Muscle of leg (tissue), 3 donors: ENCODE measurements at regions not wholly inside any gene's neighbourhood (a gene's known extent, or its start where the extent isn't known, plus 50 kb on each side); places are given as distances from the start of the nearest gene placed in this dataset.
A peak's percentile ranks its signal among the peaks of the same experiment; 100 is the strongest.

Source experiments
- DNase-seq: peaks from one replicate; pipeline ENCODE4 v3.0.0; 2013
- H3K27ac ChIP-seq: one replicate; pipeline ENCODE4 v1.5.1; 2013; ENCODE audit warnings: mild to moderate bottlenecking, low read length, control low read depth
- H3K27me3 ChIP-seq: one replicate; pipeline ENCODE4 v1.6.1; 2013; ENCODE audit warnings: low read length; ENCODE audit not compliant: control insufficient read depth, insufficient read depth
- H3K36me3 ChIP-seq: one replicate; pipeline ENCODE4 v1.6.1; 2013; ENCODE audit warnings: low read length; ENCODE audit not compliant: control insufficient read depth, insufficient read depth
- H3K4me1 ChIP-seq: one replicate; pipeline ENCODE4 v1.6.1; 2013; ENCODE audit warnings: low read length; ENCODE audit not compliant: control insufficient read depth, insufficient read depth
- H3K4me3 ChIP-seq: one replicate; pipeline ENCODE4 v1.5.1; 2013; ENCODE audit warnings: low read length, control low read depth
- H3K9me3 ChIP-seq: replicated peaks from 2 replicates; pipeline ENCODE4 v1.6.1; 2013; ENCODE audit warnings: low read depth, low read length; ENCODE audit not compliant: control insufficient read depth
- WGBS: methylation state at CpG from one replicate; pipeline ENCODE4 v1.1.5; 2013; ENCODE audit warnings: missing lambda C conversion rate; ENCODE audit not compliant: insufficient coverage; 5-methylcytosine and 5-hydroxymethylcytosine counted together

- Histone ChIP-seq H3K27ac (no peak overlapping the region), H3K36me3 (no peaks in the 10 kb centered on the region), H3K4me3 (no peak overlapping the region), H3K9me3 (no peaks in the 10 kb centered on the region), H3K4me1 (no peaks in the 10 kb centered on the region), H3K27me3 (no peaks in the 10 kb centered on the region)
- DNase-seq: no peak
- no CpG with 5 or more reads among the region's 1 CpG for WGBS
These were observed 584.3 kb downstream of the ADCYAP1 start for GRCh38 chr18:1488957-1489356.

- no peak for DNase-seq
- WGBS: no CpG with 5 or more reads among the region's 2 CpGs
- H3K27ac ChIP-seq: no peak overlapping the region
- no peak overlapping the region for H3K4me3 ChIP-seq
- H3K4me1 ChIP-seq: no peaks in the 10 kb centered on the region
- H3K9me3 ChIP-seq: peaks cover 2% of the 10 kb centered on the region
- H3K27me3 ChIP-seq: no peaks in the 10 kb centered on the region
- H3K36me3 ChIP-seq: no peaks in the 10 kb centered on the region
These were observed 590.7 kb downstream of the ADCYAP1 start for GRCh38 chr18:1495387-1495786.

GRCh38 chr18:1496096-1496495 lies 591.4 kb downstream of the ADCYAP1 start:
- Histone ChIP-seq H3K4me1 (no peaks in the 10 kb centered on the region), H3K27ac (no peak overlapping the region), H3K9me3 (peaks cover 2% of the 10 kb centered on the region), H3K36me3 (no peaks in the 10 kb centered on the region), H3K4me3 (no peak overlapping the region), H3K27me3 (no peaks in the 10 kb centered on the region)
- DNase-seq: peak; percentile 5
- WGBS: 80% methylated on average over 2 of the region's 4 CpGs

DNA sequence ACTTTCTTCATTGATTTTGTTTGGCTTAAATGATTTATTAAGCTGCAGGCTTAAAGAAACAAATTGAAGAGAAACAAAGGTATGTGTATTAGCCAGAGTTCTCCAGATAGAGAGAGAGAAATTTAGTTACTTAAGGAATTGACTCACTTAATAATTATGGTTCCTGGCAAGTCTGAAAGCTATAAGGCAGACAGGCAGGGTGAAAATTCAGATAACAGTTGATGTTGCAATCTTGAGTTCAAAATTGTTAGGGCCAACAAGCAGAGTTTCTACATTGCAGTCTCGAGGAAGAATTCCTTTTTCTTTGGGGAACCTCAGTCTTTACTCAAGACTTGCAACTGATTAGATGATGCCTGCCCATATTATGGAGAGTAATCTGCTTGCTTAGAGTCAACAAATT lies 593.5 kb downstream of the ADCYAP1 start:
- no CpG with 5 or more reads among the region's 1 CpG for WGBS
- Histone ChIP-seq H3K4me1 (no peaks in the 10 kb centered on the region), H3K4me3 (no peak overlapping the region), H3K36me3 (no peaks in the 10 kb centered on the region), H3K27ac (no peak overlapping the region), H3K27me3 (no peaks in the 10 kb centered on the region), H3K9me3 (peaks cover 2% of the 10 kb centered on the region)
- DNase-seq: no peak

GRCh38 chr18:1499265-1499664 lies 594.6 kb downstream of the ADCYAP1 start:
- no peak for DNase-seq
- Histone ChIP-seq H3K27ac (no peak overlapping the region), H3K4me3 (no peak overlapping the region), H3K36me3 (no peaks in the 10 kb centered on the region), H3K9me3 (peaks cover 2% of the 10 kb centered on the region), H3K27me3 (no peaks in the 10 kb centered on the region), H3K4me1 (no peaks in the 10 kb centered on the region)

DNA sequence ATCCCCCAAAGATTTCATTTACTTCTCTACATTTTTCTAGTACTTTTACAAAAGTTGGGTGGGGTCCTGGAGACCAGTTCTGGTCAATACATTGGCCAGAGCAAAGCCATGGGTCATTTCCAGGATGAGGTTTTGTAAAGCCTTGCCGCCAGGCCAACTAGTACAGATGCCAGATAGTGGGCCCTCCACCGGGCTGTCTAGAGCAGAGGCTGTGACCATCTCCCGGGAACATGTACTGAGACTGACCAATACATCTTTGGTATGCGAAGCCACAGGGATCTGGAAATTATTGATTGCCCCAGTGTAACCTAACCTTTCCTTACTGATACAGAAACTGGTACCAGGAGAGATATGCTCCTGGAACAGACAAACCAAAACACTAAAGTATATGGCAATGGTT lies 599.2 kb downstream of the ADCYAP1 start:
- Histone ChIP-seq H3K9me3 (no peaks in the 10 kb centered on the region), H3K4me3 (no peak overlapping the region), H3K27me3 (no peaks in the 10 kb centered on the region), H3K4me1 (no peaks in the 10 kb centered on the region), H3K36me3 (no peaks in the 10 kb centered on the region), H3K27ac (no peak overlapping the region)
- no peak for DNase-seq
- 90% methylated on average over 3 of the region's 4 CpGs for WGBS

DNA sequence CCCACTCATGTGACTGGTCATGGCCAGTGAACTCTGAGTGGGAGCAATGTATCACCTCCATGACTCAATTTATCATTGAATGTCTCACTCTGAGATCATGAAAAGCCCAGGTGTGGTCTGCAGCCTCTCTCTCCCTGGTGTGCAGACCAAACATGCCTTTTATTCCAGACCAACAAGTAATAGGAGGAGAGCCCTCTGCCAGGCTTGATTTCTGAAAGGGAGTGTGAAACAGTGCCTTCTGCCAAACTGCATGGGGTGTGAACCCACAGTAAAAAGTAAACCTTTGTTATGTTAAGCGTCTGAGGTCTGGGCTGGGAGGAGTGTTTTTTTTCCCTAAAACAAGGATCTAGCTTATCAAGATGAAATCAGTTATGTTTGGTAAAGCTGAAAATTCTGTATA lies 601.2 kb downstream of the ADCYAP1 start:
- no peak for DNase-seq
- H3K27ac ChIP-seq: no peak overlapping the region
- H3K9me3 ChIP-seq: no peaks in the 10 kb centered on the region
- H3K4me1 ChIP-seq: no peaks in the 10 kb centered on the region
- H3K27me3 ChIP-seq: no peaks in the 10 kb centered on the region
- no peaks in the 10 kb centered on the region for H3K36me3 ChIP-seq
- no CpG with 5 or more reads among the region's 1 CpG for WGBS
- no peak overlapping the region for H3K4me3 ChIP-seq

GRCh38 chr18:1510542-1511179 lies 606.0 kb downstream of the ADCYAP1 start:
- Histone ChIP-seq H3K36me3 (no peaks in the 10 kb centered on the region), H3K4me1 (no peaks in the 10 kb centered on the region), H3K27ac (no peak overlapping the region), H3K4me3 (no peak overlapping the region), H3K9me3 (no peaks in the 10 kb centered on the region), H3K27me3 (no peaks in the 10 kb centered on the region)
- 95% methylated on average over 4 of the region's 4 CpGs for WGBS
- no peak for DNase-seq

DNA sequence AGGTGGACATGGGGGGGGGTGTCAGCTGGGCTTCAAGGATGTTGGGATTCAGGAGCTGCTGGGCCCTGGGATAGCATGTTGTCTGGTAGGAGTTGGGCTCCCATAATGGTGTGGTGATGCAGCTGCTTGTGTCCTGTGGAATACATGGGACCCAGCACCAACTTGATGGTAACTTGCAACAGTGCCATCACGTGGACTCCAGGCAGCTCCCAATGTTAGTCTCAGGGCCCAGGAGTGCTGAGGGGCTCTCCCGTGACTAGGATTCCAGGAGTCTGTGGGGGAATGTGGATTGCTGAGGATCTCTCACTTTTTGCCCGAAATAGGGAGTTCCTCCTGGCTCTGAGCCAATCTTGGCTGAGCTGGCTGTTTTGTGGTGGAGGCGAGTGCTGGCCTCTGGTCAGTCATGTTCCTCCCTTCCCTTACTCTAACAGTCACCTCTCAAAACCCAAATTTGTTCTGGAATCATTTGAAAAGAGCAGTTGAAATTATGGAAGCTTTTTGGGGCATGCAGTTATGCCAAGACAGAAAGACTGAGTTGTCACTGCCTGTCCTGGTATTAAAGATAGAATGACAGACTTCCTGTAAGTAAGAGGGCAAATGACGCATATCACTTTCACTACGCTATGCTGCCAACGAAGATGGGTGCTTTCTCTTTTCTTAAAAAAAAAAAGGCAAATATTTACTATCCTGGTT lies 607.1 kb downstream of the ADCYAP1 start:
- Histone ChIP-seq H3K27ac (no peak overlapping the region), H3K27me3 (no peaks in the 10 kb centered on the region), H3K4me3 (no peak overlapping the region), H3K36me3 (no peaks in the 10 kb centered on the region), H3K4me1 (no peaks in the 10 kb centered on the region), H3K9me3 (no peaks in the 10 kb centered on the region)
- 67% methylated on average over 1 of the region's 7 CpGs for WGBS
- DNase-seq: no peak

DNA sequence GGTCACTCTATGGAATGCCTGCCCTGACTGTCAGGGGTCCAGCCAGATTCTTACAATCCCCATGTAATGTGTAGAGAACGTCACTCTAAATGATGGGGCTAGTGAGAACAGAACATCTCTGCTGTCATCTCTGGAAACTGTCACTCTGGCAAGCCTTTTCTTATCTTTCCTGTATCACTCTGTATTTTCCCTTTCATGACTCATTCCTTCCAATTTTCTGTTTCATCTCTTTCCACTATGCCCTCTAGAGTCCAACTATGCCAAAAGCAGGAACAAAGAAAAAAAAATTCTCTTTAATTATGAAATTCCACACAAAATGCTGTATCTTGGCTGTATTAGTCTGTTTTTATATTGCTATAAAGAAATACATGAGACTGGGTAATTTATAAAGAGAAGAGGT lies 608.8 kb downstream of the ADCYAP1 start:
- Histone ChIP-seq H3K4me3 (no peak overlapping the region), H3K4me1 (no peaks in the 10 kb centered on the region), H3K27me3 (no peaks in the 10 kb centered on the region), H3K27ac (no peak overlapping the region), H3K36me3 (no peaks in the 10 kb centered on the region), H3K9me3 (no peaks in the 10 kb centered on the region)
- WGBS: no CpG with 5 or more reads among the region's 1 CpG
- DNase-seq: no peak
